HG02870 (cell line): ENCODE measurements at regions not wholly inside any gene's neighbourhood (a gene's known extent, or its start where the extent isn't known, plus 50 kb on each side); places are given as distances from the start of the nearest gene placed in this dataset.

Experiments used
- ATAC-seq: cut with Tn5 transposase; IDR thresholded peaks from one replicate; pipeline ENCODE4 v1.9.1; 2021; ENCODE audit warnings: mild to moderate bottlenecking, moderate library complexity; ENCODE audit not compliant: unreplicated experiment

DNA sequence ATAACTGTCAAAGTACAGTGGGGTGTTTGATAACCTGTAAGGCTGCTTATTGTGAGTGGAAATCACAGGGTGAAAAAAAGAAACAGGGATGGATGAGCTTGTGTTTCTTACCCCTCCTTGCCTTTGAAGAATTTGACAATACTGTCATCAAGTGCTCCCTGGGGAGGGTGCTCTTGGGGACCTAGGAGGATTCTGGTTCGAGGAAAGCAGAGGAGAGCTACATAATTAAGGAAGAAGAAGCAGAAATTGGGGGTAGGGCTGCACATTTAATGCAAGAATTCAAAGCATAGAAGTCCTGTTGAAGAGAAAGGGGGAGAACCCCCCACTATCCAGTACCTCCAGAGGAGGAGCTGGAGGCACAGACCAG is 208.1 kb upstream of the PHYHIPL start:
- ATAC-seq: no peak

DNA sequence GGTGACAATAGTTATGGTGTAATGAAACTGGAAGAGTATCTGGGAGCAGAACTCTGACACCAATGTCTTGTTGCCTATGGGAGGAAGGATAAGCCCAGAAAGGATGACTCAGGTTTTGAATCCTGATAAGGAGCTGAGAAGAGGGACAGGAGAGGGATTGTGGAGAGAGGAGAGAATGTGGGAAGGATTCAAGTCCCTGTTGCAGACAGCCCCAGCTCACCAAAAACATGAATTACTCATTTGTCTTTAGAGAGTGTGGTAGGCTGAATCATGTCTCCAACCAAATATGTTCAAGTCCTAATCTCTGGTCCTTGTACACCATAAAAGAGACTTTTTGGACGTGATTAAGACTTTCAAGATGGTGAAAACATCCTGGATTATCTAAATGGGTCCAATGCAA is 206.9 kb upstream of the PHYHIPL start:
- no peak for ATAC-seq

DNA sequence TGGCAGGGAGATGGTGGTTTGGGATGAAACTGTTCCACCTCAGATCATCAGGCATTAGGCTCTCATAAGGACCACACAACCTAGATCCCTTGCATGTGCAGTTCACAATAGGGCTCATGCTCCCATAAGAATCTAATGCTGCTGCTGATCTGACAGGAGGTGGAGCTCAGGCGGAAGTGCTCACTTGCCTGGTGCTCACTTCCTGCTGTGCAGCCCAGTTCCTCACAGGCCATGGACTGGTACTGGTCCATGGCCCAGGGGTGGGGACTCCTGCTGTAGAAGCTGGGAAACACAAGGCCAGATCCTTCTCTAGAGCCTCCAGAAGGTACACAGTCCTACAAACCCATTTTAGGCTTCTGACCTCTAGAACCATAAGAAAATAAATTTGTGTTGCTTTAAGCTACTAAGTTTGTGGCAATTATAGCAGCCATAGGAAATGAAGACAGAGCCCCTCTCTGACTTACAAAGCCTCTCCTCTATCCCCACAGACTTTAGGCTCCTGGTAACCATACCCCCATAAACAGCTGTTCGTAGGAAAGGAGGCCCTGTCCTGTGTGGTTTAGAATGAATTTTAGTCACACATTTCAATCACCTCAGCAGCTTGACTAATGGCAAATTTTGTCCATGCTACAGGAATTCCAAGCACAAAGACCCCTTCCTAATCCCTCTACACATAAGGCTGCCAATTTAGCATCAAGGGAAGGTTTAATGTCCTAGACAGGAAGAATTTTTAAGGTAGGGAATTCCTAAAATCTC is 206.1 kb upstream of the PHYHIPL start:
- ATAC-seq: no peak

DNA sequence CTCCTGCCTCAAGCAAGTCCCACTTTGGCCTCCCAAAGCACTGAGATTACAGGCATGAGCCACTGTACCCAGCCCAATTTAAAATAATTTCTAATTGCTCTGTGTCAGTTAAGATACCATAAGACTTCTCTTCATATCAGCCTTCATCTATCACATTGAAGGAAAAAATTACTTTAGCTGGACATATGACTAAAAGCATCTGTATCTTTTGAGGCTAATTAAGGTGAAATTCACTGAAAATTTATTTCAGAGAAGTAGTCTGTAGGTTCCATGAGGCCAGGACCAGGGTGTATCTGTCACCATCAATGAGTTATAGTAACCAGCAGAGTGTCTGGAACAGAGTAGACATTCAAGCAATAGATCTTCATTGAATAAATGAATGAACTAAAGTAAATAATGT is 205.2 kb upstream of the PHYHIPL start:
- no peak for ATAC-seq

DNA sequence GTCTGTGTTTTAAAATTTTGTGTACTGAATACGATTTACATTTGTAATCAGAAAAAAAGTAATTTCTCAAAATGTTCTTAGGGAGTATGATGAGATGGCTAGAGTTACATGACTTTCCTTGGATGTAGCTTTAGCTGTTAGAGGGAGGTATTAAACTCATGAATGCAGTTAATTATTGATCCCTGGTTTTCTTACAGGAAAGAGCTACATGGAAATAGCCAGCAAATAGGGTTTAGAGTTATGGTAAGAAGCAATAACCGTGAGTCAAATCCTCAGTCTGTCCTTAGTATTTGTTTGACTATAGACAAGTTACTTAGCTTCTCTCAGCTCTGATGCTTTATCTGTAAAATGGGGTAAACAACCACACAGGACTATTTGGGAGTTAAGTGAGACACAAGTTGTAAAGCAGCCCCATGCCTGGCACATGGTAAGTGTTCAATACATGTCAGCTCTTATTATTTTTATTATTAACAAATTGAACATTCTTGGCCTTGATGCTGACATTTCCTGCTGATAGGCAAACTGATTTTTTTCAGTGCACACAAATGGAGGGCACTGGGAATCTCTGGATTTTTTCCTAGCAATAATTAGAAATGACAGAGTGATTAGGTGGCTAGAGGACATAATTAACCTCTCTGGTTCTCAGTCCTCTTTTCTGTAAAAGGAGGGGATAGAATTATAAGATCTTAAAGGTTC is 204.5 kb upstream of the PHYHIPL start:
- no peak for ATAC-seq

DNA sequence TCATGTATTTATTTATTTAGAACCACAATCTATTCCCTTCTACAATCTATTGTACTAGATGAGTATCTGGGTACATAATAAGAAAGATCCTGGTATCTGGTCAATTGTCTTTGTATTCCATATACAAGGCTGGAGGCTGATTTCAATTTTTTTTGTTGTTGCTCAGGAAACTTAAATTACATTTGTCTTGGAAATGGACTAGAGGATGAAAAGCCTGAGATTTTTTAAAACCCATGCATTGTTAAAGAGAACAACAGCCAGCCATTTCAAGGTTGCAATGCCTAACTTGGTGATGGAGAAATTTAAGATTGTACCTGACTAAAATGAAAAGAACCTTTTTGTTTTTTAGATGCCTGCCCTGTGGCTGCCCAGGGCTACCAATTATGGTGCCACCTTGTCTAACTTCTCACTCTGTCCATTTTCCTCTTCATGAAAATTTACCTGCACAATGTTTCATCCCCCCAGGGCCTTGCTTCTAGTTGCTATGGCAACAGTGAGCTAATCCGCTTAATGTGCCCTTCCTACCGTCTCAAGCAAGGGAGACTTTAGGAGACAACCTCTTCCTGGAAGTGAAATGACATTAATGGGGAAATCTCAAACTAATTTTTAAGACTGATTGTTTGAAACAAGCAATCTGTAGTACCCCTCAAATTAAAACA is 203.7 kb upstream of the PHYHIPL start:
- no peak for ATAC-seq

DNA sequence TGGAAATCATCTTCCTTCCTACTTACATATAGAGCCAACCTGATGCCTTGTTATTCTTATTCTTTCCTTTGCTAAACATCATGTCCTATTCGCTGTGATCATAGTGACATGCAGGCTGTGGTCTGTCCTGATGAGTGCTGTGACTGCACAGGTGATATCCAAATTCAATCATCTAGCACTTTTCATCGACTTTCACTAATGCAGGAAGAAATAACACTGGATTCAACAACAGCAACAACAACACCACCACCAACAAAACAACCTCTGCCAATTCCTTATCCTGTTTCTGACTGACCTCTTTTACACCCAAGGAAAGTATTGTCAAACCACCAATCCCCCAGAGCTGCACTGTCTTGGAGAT is 203.2 kb upstream of the PHYHIPL start:
- no peak for ATAC-seq

DNA sequence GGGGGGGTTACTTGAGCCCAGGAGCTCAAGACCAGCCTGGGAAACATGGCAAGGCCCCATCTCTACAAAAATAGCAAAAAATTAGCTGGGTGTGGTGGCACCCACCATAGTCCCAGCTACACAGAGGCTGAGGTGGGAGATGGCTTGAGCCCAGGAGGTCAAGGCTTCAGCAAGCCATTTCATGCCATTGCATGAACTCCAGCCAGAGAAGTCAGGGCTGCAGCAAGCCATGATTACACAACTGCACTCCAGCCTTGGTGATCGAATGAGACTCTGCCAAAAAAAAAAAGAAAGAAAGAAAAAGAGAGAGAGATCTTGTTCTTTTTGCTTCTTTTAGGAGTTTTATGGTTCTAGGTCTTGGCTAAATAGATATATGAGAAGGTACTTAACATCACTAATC is 200.2 kb upstream of the PHYHIPL start:
- ATAC-seq: no peak

DNA sequence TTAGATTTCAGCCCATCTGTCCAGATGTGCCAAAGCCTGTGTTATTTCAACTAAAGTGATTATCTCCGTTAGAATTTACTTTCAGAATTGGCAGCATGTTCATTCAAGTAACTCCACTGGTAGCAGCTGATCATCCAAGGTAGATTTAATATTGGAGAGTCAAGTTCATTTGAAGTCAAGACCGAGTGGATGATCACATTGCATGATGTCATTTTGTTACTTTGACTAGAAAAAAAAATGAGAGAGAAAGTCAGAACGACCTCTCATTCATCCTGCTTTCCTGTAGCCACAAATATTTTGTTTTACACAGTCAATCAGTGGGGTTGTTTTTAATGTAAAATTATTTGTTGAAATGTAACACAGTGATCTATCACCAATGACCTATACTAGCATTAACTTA is 196.7 kb upstream of the PHYHIPL start:
- ATAC-seq: no peak

DNA sequence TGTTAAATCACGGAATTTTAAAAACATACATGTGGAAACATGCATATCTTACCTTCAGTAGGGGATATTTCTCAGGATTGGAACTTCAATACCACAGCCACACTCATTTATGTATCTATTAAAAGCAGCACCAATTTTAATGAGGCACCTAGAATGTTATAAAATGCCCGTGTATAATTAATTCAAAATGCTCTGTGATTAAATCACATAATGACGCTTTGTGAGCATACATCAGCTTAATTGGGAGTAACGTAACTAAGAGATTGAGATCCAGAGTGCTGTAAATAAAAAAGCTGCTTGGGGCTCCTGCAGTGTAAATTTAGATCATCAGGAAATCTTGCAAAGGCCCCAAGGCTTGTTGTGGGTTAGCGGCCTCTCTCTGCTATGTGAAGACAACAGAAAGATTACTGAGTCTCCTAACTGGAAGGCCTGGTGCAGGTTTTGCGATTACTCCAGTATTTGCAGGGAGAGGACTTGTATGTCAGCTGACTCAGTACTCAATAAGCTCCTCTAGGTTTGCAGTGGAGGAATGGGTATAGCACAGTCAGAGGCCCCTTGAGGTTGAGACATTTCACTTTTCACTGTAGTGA is 195.5 kb upstream of the PHYHIPL start:
- no peak for ATAC-seq

DNA sequence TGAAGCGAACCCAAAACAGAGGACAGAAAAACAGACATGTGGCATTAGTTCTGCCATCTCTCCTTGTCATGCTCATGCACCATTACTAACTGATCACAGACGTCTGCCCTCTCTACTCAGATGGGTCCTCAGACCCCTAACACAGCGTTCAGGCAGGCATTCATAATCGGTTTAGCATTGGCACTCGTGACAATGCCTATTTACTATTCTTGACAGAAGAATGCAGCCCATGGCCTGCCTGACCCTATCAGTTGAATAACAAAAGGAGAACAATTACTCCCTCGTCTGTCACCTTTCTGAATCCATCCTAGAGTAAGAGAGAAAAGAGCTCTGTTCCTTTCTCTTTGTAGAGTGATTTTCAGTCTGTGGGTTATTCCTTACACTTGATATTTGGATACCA is 194.6 kb upstream of the PHYHIPL start:
- ATAC-seq: no peak

DNA sequence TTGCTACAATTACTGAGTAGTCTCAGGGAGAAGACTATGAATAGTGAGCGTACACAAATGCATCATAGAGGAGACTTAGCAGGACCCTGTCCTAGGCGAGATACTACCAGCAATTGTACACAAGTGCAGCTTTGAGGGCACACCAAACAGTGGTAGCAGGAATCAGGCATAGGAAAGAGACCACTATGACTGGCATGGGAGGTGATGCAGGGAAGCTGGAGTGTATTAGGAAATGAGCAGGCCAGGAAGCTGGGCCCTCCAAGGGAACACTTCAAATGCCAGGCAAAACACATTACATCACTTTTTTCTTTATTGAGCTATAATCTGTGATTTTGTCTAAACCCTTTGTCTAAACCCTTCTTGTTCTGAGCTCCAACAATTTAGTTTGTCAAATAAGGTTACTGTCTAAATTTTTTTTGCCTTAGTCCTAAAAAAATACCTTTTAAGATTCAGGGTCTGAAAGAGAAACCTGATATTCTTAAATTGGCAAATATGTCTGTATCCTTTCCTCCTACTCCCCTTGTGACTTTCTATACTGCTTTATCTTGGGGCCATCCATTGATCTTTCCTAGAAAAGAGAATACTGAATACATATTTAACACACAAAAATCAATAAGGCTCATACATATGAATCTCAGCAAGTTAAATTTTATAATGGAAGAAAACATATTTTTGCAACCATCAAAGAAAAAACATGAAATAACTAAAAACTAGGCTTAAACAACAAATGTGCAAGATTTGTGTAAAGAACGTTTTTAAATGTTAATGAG is 193.8 kb upstream of the PHYHIPL start:
- ATAC-seq: no peak

DNA sequence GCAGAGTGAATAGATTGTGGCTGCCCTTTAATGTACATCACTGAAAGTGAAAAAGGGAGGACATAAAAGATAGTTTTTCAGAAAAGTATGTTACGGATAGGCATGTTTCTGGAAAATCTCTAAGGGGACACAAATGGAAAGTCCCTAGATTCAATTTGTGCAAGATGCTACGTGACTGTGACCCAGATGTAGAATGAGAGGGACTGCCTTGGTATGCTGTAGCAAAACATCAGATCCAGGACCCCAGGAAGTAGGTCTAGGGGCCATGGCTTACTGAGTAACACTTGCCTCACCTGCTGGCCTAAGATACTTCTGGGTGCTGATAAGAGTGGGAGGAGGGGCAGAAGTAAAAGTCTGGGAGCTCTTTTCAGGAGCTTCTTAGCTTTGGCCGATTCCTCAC is 191.2 kb upstream of the PHYHIPL start:
- no peak for ATAC-seq

DNA sequence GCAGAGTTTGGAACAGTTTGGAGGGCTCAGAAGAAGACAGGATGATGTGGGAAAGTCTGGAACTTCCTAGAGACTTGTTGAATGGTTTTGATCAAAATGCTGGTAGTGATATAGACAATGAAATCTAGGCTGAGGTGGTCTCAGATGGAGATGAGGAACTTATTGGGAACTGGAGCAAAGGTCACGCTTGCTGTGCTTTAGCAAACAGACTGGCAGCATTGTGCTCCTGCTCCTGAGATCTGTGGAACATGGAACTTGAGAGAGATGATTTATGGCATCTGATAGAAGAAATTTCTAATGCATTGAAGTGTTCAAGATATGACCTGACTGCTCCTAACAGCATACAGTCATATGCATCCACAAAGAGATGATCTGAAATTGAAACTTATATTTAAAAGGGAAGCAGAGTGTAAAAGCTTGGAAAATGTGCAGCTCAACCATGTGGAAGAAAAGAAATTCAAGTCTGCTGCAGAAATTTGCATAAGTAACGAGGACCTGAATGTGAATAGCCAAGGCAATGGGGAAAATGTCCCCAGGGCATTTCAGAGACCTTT is 186.9 kb upstream of the PHYHIPL start:
- ATAC-seq: no peak

DNA sequence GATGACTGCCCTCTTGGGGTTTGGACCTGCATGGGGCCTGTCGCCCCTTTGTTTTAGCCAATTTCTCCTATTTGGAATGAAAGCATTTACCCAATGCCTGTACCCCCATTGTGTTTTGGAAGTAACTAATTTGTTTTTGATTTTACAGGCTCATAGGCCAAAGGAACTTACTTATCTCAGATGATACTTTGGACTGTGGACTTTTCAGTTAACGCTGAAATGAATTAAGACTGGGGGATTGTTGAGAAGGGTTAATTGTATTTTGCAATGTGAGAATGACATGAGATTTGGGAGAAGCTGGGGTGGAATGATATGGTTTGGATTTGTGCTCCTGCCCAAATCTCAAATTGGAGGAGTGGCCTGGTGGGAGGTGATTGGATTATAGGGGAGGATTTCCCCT is 185.8 kb upstream of the PHYHIPL start:
- ATAC-seq: no peak

DNA sequence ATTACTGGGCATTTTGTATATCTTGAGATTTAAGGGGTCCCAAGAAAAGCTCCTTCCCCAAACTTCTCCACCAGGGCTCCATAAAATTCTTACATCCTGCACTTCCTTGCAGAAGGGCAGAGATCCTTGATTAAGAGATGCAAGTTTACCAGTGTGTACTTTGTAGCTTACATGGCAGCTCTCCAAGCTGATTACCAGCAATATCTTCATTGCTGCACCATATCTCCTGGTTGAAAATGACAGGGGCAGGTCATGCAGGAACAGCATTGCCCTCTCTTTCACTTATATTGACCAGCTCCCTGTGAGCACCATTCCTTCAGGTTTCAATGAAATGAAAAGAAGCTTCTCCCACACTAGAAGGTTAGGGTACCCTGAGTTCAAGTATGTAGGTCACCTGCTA is 184.6 kb upstream of the PHYHIPL start:
- ATAC-seq: no peak

DNA sequence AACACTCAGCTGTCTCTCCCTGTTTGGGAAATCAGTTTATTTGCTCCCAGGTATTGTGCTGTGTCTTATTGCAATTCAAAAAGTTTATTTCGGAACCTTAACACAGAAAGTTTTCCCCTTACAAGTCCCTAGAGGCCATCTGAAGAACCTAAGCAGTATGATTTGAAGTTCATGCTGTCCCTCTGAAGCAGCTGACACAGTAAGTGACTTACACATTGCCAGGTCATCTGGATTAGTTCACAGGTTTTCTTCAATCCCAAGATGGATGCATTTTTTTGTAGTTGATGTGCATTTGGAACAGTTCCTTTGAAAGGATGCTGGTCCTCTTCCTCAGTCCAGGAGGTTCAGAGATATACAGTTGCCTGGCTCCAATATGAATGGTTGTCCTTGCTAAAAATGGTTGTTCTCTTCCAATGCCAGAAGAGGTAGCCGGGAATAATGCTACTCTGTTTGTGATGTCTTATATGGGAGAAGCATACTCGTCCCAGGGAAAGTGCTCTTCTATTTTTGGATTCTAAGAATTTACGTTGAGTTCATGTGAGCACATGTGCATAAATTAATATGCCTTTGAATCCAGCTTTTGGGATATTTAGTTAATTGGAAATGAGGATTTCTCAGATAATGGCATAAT is 183.5 kb upstream of the PHYHIPL start:
- no peak for ATAC-seq

DNA sequence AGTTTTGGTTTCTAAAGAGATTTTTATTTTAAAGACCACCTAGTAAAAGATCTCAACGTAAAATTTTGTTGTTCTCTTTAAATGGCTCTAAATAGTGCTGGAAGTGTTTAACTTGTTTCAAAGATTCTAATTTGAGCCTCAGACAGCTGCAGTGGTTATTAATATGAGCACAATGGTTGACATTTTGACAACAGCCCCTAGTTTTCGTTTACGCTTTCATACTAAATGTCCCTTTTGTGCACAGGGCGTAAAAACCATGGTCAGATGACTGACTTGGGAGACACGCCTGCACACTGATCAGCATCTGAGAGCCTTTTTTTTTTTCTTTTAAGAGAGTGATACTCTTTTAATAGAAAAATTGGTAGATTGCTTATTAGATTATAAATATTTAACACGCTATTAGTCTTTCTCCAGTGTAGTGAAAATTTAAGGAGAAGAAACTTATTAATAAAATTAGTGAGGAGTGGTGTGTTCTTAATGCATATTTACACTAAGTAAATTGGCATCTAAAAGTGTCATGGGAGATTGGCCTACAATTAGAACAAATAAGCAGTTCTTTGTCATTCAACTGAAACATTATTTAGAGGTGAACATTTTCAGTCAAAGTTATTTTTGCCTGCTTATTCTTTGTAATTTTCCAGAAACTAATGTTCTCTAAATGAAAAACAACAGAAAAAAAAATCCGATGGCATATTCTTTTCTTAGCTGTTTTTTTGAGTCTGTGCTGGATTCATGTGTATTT is 182.8 kb upstream of the PHYHIPL start:
- ATAC-seq: peak; percentile 76

DNA sequence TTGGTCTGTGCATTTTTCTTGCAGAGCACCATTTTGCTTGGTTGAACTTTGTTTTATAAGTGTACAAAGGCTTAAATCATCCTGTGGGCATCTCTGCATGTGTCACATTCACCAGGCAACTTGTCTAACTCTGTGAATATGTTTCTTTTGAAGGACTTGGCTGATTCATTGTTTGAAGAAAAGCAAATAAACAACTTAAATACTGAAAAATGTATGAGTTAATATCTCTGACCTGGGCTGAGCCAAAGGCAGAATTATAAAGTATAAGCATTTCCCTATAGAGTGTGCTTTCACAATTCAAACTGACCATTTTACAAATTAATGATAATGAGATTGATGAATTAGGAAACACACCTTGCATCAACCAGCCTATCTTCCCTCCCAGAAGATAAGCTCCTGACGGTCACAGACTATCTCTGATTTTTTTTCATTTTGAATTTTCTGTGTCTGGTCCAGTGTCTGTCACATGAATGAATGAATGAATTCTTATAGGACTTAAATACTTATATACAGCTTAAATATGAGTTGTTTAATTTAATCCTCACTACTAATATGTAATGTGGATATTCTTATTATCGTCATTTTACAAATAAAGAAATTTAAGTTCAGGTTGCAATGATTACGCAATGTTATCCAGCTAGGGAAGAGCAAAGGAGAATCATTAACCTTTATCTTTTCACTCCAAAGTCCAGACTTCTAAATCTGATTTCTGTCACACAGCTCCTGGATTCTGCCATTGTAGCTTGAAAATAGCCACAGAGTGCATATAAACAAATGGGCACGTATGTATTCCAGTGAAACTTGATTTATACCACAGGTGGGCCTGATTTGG is 182.0 kb upstream of the PHYHIPL start:
- ATAC-seq: no peak
